CMK (cell line): ENCODE measurements at regions not wholly inside any gene's neighbourhood (a gene's known extent, or its start where the extent isn't known, plus 50 kb on each side); places are given as distances from the start of the nearest gene placed in this dataset.
"Not testable (repeated sequence)": the region's sequence is repeated elsewhere in the genome, so short reads cannot be mapped to it uniquely, and the experiment has no call there.

Experiments
- DNase-seq: peaks from one replicate; pipeline ENCODE4 v3.0.0-alpha.2; 2010; ENCODE audit warnings: low read depth

DNA sequence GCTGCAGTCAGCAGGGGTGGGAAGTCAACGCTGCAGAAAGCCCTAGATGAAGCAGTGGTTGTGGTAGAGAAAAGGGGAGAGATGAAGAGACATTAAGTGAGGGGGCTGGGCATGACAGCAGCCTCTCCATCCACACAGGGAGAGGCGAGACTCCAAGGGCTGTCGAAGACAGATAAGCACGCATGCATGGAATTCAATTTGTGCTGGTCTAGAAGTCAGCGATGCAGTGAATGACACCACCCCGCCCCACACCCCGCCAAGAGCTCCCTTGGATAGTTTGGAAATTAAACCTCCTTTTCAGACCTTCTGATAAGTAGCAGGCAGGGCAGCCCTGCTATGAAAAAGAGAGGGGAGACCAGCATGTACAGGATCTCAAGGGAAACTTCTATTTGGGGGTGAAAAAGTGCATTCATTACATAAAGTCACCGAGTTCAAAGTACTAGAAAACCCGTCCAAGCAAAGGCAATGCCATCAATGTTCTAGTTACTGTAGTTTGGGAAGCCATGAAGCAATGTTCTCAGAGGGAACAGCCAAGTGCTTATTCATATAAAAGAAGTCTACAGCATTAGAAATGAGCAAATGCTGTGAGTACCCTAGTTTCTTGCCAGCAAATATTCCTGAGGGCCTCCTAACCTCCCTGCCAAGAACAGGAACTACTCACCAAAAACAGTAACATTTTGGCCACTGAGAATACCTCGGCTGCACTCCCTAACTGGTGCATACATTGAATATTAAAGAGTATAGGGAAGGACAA lies 152.3 kb upstream of the ANXA10 start:
- DNase-seq = no peak

DNA sequence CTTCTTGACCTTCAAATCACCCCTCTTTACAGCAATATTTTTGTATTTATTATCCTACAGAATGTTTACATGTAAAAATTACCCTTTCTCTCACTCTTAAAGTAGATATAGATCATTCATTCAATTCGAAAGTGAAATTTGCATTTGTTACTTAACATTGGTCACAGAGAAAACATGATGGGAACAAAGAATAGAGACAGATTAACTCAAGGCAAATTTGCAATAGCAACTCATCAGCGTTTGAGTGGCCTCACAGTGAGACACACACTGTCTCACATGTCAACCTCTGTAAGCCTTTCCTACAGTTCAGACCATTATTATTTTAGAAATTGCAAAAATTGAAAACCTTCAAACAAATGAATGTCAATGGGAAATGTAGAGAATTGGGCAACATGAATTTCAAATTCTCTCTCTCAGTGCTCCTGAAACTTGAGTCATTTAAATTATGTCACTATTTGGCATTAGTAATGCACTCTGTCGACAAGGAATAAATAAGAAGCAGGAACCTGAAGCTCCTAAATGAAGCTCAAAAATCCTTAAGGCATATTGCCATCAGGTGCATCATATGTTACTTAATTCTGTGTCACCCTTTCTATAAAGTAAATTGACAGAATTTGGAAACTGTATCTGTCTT lies 148.3 kb upstream of the ANXA10 start:
- no peak for DNase-seq

DNA sequence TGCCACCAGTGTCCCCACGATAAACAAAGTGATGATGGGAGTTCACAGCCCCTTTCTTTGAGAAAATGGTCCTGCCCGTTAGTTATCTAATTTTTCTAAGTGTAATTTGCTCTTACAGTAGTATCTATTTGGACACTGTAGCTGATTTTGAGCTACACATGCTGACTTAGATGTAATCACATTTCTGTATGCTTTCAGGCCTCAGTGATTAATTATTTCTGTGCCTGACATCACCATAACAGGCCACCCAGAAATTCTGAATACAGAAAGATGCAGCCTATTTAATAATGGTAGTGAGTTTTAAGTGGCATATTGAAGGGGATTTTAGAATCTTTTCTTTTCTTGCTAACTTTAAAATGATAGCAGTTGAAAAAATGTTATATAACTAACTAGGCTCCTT lies 147.6 kb upstream of the ANXA10 start:
- DNase-seq = no peak

DNA sequence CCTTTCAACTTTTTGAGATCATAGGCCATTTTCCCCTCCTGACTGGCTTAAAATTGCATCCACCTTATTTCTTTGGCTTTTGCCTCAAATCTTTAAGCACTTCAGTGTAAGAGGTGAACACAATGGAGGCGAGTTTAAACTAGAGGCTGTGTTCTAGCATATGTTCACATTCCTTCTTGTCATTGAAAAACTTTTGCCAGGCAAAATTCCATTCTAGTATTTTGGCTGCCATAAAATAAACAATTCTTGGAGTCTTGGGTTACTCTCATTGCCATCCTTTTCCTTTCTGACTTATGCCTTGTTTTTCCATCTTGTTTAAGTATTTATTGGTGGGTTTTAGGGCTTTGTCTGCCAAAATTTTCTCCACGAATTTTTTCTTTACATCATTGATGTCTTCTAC lies 137.3 kb upstream of the ANXA10 start:
- DNase-seq = no peak

DNA sequence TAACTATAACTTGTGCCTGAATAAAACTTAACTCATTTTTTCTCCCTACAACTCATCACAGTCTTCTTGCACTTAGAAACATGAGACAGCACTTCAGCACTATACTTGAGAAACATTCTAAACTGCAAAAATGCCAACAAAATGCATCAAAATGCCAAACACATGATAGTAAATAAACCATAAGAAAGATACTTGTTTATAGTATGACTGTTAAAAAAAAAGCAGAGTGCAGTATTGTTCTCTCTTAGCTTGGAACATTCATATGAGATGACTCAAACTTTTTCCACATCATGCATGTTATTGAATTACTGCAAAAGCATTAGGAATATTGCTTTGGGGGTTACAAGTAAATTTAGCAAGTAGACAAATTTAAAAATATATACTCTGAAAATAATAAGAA lies 135.7 kb upstream of the ANXA10 start:
- no peak for DNase-seq

DNA sequence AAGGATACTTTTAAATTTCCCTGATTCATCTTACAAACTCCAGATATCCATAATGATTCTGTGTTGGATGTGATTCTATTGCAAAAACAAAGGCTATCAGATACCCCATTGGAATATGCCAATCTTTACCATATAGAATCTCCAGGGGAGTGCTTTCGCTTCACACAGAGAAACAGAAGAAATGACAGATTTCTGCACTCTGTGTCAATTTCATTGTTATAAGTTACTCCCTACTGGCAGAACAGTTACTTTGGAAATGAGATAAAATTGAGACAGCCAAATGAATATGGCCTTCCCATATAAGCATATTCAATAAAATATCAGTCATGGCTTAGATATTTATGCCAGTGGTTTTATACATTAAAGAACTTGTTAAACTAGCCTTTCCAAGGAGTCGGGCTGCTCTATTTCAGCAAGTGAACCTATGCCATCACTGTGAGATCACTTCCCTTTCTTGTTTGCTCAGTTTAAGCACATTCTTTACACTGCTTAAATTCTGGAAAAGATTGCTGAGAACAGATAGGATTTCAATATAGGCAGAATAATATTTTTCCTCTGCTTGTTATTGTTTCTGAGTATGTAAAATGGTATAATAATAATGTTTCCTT lies 127.5 kb upstream of the ANXA10 start:
- no peak for DNase-seq

DNA sequence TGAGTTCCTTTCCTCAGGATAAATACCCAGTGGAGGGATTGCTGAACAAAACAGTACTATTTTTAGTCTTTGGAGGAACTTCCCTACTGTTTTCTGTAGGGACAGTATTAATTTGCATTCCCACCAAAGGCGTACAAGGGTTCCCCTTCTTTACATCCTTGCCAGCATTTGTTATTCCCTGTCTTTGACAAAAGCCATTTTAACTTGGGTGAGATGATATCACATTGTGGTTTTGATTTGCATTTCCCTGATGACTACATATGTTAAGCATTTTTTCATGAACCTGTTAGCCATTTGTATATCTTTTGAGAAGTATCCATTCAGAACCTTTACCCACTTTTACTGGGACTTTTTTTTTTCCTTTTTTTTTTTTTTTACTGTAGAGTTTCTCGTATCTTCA lies 126.2 kb upstream of the ANXA10 start:
- DNase-seq = no peak

DNA sequence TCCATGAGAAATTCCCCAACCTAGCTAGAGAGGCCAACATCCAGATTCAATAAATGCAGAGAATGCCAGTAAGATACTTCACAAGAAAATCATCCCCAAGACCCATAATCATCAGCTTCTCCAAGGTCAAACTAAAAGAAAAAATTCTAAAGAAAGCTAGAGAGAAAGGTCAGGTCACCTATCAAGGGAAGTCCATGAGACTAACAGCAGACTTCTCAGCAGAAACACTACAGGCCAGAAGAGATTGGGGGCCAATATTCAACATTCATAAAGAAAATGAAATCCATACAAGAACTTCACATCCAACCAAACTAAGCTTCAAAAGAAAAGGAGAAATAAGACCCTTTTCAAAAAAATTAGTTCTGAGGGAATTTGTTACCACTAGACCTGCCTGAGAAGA lies 118.8 kb upstream of the ANXA10 start:
- DNase-seq = no peak

DNA sequence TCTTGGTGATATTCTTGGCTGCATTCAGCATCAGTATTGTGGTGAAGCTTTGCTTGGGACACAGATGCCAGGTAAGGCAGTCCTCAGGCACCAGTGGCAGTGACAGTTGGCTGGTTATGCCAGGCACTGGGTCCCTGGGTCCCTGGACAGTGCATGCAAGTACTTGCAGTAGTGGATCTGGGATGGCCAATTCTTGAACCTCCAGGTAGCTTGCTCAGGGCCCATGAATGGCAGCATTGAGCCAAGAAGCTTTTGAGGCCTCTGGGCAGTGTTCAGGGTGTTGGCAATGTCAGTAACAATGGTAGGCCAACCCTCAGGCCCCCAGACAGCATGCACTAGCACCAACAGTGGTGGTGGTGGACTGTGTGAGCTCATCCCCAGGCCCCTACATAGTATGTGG lies 106.8 kb upstream of the ANXA10 start:
- DNase-seq = no peak

DNA sequence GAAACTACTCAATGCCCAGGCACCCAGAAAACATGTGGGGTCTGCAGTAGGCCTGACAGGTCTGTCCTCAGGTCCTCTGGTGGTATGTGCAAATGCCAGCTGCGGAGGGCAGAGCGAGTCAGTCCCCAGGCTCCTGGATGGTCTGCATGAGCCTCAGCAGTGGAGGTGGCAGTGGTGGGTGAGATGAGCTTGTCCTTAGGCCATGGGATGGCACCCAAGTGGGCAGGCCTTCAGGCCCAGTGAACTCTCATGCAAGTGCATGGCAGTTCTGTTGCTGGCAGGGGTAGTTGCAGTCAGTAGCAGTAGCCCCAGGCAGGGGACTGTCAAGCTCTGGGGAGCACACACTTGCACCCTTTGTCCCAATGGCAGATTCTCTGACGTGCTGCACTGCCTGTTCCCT lies 106.3 kb upstream of the ANXA10 start:
- DNase-seq = no peak

DNA sequence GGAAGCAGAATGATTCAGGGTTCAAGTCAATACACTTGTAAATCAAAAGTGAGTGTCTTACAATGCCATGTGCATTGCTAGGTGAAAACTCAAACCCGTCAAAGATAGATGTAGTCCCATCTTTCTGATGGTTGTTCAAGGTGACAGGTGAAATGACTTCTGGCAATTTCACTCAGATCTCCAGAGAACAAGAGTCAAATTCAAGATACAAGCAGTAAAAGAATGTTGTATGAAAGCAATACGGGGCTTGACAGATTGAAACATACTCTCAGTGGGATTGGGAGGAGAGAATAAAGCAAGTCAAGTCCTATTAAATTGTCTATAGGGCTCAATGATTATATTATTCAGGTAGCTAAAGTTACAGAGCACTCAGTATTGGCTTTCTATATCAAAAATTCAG lies 105.1 kb upstream of the ANXA10 start:
- no peak for DNase-seq

DNA sequence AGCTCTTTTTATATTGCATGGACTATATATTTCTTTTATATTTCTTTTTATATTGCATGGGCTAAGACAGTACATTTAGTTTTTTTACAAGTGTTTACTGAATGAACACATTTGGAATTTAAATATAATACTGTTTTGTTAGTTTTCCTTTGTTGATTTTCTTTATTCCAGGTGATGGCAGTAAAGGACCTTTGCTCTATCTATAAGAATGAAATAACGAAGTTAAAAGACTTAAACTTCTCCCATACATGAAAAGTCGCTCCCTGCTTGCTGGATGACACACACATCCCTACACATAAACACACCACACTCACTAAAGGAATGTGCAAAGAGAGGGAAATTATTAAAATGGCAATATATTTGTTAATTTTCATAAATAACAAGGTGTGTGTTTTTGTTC lies 102.5 kb upstream of the ANXA10 start:
- DNase-seq = no peak

DNA sequence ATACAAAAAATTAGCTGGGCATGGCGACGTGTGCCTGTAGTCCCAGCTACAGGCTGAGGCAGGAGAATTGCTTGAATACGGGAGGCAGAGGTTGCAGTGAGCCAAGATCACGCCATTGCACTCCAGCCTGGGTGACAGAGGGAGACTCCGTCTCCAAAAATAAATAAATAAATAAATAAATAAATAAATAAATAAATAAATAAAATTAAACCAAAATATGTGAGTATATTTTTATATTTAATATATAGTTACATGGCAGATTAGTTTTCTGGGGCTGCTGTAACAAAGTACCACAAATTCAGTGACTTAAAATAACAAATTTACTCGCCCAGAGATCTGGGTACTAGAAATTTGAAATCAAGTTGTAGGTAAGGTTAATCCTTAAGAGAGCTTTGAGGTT lies 84.2 kb upstream of the ANXA10 start:
- DNase-seq = not testable (repeated sequence)

DNA sequence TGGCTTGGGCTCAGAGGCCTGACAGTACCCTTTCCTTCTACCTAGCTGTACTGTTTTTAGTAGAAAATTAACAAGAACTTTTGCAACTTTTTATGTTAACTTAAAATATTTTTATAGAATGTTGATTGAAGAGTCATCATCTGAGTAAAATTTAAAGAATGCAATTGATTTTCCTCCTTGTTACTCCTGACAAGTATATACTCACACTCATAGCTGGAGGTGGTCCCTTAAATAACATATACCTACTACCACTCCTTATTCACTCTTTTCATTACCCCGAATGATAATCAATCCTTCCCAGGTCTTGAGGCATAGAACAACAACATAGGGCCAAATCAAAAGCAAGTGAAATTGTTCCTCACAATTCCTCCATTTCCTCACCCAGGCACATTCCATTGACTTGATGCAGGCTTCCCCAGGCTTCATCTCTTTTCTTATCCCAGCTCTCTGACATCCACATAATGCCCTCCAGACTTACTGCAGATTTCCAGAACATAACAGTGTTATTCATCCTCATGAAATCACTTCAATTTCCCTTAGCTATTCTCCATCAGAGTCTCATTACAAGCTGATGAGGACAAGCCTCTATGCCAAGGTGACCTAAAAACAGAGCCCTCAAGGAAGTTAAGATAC lies 73.2 kb upstream of the ANXA10 start:
- DNase-seq = no peak

DNA sequence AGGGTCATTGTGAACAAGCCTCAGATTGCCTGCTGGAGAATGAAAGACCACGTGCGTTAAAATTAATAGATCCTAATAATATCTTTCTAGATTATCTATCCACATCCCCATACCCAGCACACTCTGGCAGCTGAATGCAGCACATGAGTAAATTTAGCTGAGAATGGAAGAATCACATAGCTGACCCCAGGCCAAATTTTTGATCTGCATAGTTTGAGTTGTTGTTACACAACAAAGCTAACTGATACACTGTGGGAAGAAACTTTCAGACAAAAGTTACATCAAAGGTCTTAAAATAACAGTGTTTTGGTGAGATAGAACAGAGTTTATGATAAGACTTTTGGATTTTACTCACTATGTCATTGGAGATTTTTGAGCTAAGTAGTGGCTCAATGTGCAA lies 72.4 kb upstream of the ANXA10 start:
- DNase-seq = no peak

DNA sequence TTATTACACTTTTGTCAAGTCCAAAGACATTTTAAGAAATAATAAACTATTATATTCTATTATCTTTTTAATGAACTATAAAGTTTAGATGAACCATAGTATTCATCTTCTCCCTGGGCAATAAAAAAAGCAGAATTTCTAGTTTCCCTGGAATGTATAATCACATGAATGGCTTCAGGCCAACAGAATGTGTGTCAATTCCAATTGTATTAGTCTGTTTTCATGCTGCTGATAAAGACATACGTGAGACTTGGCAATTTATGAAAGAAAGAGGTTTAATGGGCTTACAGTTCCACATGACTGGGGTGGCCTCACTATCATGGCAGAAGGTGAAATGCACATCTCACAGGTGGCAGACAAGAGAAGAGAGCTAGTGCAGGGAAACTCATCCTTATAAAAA lies 70.7 kb upstream of the ANXA10 start:
- DNase-seq = no peak

DNA sequence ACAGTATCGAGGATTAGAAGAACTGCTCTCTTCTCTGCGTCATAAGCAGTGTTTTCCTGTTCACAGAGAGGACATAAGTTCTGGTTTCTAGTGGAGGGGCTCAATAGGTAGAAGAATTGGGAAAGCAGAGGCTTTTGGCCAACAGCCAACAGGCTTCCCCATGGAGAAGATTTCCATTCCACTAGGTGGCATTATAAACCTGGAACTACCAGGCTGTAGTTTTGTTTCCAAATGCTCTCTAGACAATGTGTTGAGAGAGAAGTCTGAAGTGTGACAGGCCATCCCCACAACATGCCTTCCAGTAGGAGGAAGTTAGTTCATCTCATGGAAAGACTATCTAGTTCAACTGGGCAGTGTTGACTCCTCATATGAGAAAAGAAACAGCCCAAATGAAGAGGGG lies 63.8 kb upstream of the ANXA10 start:
- DNase-seq = no peak

DNA sequence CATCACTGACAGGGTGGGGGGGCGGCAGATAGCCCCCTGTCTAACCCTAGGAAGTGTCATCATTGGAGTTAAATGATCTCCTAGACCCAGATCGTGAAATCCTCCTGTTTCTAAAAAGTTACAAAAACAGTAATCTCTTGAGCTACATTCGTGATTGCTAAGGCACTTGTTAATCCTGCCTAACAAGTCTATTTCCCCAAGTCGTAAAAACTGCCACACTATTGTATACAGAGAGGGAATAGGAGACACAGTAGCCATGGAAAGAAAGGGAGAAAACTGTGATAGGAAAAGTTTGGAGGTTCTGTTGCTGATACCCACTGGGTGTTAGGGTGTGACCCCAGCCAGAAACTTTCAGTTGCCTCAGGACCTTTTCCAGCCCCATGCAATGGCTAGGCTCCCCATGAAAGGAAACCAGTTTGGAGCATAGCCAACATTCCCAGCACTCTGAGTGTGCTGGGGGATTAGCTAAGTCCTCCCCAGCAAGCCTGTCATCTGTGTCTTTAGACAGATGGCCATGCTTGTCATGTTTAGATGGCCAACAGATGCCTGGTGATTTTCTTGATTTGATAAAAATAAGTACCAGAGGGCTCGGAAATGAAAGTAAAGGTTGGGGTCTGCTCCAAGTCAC lies 63.3 kb upstream of the ANXA10 start:
- DNase-seq = no peak

DNA sequence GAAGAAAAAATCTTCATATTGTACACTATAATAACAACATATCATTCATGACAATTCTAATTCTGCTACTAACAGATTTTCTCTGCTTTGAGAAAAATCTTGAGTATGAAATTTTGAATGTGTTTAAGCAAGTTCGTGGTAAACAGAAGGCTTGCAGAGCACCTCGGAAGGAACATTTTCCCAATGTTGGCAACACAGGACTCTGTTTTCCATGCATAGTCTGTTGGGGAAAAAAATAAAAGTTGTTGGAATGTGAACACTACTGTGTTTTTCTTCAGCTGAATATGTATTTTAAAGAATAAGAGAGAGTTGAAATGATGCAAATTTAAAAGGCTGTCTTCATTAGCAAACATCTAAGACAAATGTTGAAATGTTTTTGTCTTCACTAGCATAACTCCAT lies 54.7 kb upstream of the ANXA10 start:
- DNase-seq = no peak

DNA sequence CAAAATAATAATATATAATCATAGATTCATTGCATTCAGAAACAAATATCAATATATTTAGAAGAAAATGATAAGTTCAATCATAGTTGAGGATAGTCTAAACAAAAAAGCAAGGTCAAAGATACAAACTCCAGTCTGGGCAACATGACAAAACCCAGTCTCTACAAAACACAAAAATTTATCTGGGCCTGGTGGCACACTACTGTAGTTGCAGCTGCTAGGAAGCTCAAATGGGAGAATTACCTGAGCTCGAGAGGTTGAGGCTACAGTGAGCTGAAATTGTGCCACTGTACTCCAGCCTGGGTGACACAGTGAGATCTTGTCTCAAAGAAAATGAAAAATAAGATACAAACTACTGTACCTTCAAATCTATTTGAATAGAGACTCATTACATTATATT lies 52.7 kb upstream of the ANXA10 start:
- no peak for DNase-seq
